IPS DF 6.9 (cell line): ENCODE measurements at regions not wholly inside any gene's neighbourhood (a gene's known extent, or its start where the extent isn't known, plus 50 kb on each side); places are given as distances from the start of the nearest gene placed in this dataset.

ENCODE experiments used
- DNase-seq: peaks from one replicate; pipeline ENCODE4 v3.0.0-alpha.2; 2013; ENCODE audit warnings: low read depth, low spot score
- H3K27ac ChIP-seq: one replicate; pipeline ENCODE4 v1.5.1; 2013; ENCODE audit warnings: low read length, control low read depth
- H3K27me3 ChIP-seq: 2 replicates; pipeline ENCODE4 v1.6.1; 2013; ENCODE audit warnings: mild to moderate bottlenecking, low read length; ENCODE audit not compliant: control insufficient read depth, insufficient read depth
- H3K36me3 ChIP-seq: 2 replicates; pipeline ENCODE4 v1.6.1; 2013; ENCODE audit warnings: low read length; ENCODE audit not compliant: control insufficient read depth, insufficient read depth
- H3K4me1 ChIP-seq: 2 replicates; pipeline ENCODE4 v1.6.1; 2013; ENCODE audit warnings: low read length; ENCODE audit not compliant: control insufficient read depth, insufficient read depth
- H3K4me3 ChIP-seq: 2 replicates; pipeline ENCODE4 v1.5.1; 2013; ENCODE audit warnings: mild to moderate bottlenecking, low read length
- H3K9me3 ChIP-seq: 2 replicates; pipeline ENCODE4 v1.6.1; 2013; ENCODE audit warnings: low read length, inconsistent platforms; ENCODE audit not compliant: control insufficient read depth, insufficient read depth
- WGBS: extraction: QIAGEN DNeasy Blood & Tissue Kit; methylation state at CpG from one replicate; pipeline ENCODE4 v1.1.7; 2013; ENCODE audit warnings: mixed read lengths, missing lambda C conversion rate; ENCODE audit not compliant: insufficient read length, insufficient coverage; 5-methylcytosine and 5-hydroxymethylcytosine counted together

DNA sequence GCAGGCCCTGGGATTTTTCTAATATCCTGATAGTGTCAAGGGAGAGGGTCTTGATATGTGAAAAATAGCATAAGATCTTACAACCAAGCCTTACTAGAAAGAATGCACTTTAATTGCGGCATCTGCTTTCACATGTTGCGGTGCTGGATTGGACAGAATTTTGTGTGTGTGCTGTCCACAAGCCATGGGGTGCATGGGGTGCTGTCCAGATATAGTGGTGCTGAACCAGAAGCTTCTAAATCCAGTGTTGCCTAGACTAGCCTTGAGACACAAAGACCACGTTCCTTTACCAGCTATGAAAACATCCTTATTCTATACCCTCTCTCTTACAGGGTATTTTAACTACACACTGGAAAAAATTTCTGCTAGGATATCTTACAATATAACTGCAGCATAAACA, 244.0 kb downstream of the TMEM114 start:
- Histone ChIP-seq H3K4me3 (no peak overlapping the region), H3K36me3 (no peaks in the 10 kb centered on the region), H3K4me1 (no peaks in the 10 kb centered on the region), H3K9me3 (no peaks in the 10 kb centered on the region; the same call in 1 of the 2 replicates), H3K27me3 (no peaks in the 10 kb centered on the region), H3K27ac (no peak overlapping the region)
- no peak for DNase-seq
- no CpG with 5 or more reads among the region's 3 CpGs for WGBS

DNA sequence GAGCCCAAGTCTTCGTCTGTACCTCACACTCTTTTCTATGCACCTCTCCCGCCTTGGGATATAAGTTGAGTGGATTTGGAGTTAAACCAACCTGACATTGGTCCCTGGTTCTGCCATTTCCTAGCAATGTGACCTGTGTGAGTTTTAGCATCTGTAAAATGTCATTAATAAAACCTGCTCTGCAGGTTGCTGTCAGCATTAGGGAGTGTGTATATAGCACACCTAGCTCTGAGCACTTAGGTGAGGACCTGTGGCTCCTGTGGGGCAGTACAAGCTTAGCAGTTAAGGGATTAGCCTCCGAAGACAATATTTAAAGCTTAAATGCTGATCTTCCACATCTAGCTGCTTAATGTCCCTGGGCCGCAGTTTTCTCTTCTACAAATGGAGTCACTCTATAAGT, 248.0 kb downstream of the TMEM114 start:
- H3K27ac ChIP-seq: no peak overlapping the region
- H3K4me3 ChIP-seq: no peak overlapping the region
- no peaks in the 10 kb centered on the region; the same call in 1 of the 2 replicates for H3K9me3 ChIP-seq
- no peaks in the 10 kb centered on the region for H3K36me3 ChIP-seq
- no peaks in the 10 kb centered on the region for H3K27me3 ChIP-seq
- WGBS: no CpG with 5 or more reads among the region's 4 CpGs
- H3K4me1 ChIP-seq: no peaks in the 10 kb centered on the region
- DNase-seq: no peak

DNA sequence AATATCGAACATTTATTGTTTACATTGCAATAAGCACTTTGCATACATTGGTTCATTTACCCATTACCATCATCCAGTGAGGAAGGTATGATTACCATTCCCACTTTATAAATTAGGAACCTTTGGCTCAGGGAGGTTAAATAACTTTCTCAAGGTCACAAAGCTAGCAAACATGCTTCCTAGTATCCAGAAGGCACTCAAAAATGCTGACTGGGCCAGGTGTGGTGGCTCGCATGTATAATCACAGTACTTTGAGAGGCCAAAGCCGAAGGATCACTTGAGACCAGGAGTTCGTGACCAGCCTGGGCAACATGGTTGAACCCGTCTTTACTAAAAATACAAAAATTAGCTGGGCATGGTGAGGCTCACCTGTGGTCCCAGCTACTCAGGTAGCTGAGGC, 259.6 kb downstream of the TMEM114 start:
- DNase-seq: no peak
- no peak overlapping the region for H3K27ac ChIP-seq

DNA sequence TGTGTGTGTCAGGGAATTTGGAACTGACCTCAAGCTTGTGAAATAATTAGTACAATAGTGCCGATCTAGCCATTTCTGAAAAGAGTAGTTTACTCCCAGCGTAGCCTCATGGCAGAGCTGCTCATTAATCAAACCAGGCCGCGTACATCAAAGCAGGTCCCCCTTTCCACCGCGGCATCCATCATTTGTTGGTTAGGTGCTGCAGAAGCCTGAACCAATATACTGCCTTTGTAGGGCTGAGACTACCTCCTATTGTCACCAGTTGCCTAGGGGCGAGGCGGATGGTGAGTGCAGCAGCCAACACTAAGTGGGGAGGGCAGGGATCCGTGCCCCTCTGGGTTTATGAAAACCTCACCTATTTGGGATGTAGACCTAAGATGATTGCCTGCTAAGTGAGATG, 264.1 kb downstream of the TMEM114 start:
- H3K4me1 ChIP-seq: no peaks in the 10 kb centered on the region
- H3K9me3 ChIP-seq: peaks cover 1% of the 10 kb centered on the region
- H3K27me3 ChIP-seq: no peaks in the 10 kb centered on the region
- no peak overlapping the region for H3K4me3 ChIP-seq
- DNase-seq: no peak
- no peaks in the 10 kb centered on the region for H3K36me3 ChIP-seq
- H3K27ac ChIP-seq: no peak overlapping the region
- WGBS: no CpG with 5 or more reads among the region's 9 CpGs

More for the DNA sequence above, 259.6 kb downstream of the TMEM114 start:
- Histone ChIP-seq H3K36me3 (no peaks in the 10 kb centered on the region), H3K9me3 (no peaks in the 10 kb centered on the region; the same call in 1 of the 2 replicates), H3K4me3 (no peak overlapping the region), H3K27me3 (no peaks in the 10 kb centered on the region), H3K4me1 (no peaks in the 10 kb centered on the region)
- whole genome bisulfite sequencing: no CpG with 5 or more reads among the region's 5 CpGs

- Histone ChIP-seq H3K9me3 (peaks cover 1% of the 10 kb centered on the region), H3K27ac (no peak overlapping the region), H3K36me3 (no peaks in the 10 kb centered on the region), H3K4me1 (no peaks in the 10 kb centered on the region), H3K27me3 (no peaks in the 10 kb centered on the region), H3K4me3 (no peak overlapping the region)
- WGBS: no CpG with 5 or more reads among the region's 2 CpGs
- DNase-seq: no peak
Measured at GRCh38 chr16:8323153-8323552, 267.2 kb downstream of the TMEM114 start.

- Histone ChIP-seq H3K27me3 (no peaks in the 10 kb centered on the region), H3K4me3 (no peak overlapping the region), H3K27ac (no peak overlapping the region), H3K9me3 (peaks cover 1% of the 10 kb centered on the region), H3K36me3 (no peaks in the 10 kb centered on the region), H3K4me1 (no peaks in the 10 kb centered on the region)
- no peak for DNase-seq
- WGBS: no CpG with 5 or more reads among the region's 5 CpGs
Measured at GRCh38 chr16:8320131-8320530, 270.2 kb downstream of the TMEM114 start.

DNA sequence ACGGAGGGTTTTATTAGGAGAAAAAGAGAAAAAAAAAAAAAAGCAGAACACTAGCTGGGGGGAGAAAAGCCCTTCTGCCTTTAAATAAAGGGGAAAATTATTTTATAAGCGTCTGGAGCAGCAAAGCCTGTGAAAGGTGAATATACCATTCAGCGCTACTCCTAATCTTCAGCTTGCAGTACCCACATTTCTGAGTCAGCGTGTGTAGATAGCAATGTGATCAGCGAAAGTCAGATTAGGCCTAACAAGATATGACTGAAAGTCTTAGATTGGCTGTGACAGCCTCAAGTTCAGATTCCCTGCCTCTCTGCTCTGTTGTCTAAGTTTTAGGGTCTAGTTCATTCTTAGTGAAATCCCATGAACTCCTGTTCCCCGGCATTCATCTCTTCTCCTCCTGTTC, 279.5 kb downstream of the TMEM114 start:
- no CpG with 5 or more reads among the region's 6 CpGs for WGBS
- Histone ChIP-seq H3K27ac (no peak overlapping the region), H3K27me3 (no peaks in the 10 kb centered on the region), H3K36me3 (no peaks in the 10 kb centered on the region), H3K4me3 (no peak overlapping the region), H3K4me1 (no peaks in the 10 kb centered on the region), H3K9me3 (no peaks in the 10 kb centered on the region)
- DNase-seq: no peak

- no CpG with 5 or more reads among the region's 6 CpGs for WGBS
- H3K9me3 ChIP-seq: no peaks in the 10 kb centered on the region
- no peaks in the 10 kb centered on the region for H3K27me3 ChIP-seq
- DNase-seq: no peak
- no peaks in the 10 kb centered on the region for H3K4me1 ChIP-seq
- H3K36me3 ChIP-seq: no peaks in the 10 kb centered on the region
- no peak overlapping the region for H3K4me3 ChIP-seq
- H3K27ac ChIP-seq: no peak overlapping the region
Measured at GRCh38 chr16:8310323-8310722, 280.0 kb downstream of the TMEM114 start.

DNA sequence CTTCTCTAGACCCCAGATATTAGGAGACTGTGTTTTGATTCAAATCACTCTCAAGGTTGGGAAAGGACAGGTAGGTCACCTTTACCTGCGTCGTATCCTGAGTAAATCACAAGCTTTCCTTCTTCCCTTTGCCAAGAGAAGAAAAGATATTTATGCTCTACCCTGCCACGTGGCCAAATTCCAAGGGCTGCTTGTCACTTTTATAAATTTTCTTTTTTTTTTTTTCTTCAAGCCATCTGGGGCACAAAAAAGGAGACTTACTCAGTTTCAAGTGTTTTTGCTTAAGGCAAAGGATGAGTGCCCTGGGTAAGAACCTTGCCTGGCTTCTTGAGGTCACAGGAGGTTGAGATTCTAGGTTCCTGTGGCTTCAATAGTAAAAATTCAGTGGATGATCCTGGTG, 285.1 kb downstream of the TMEM114 start:
- no peaks in the 10 kb centered on the region; the same call in 1 of the 2 replicates for H3K9me3 ChIP-seq
- no peak for DNase-seq
- H3K27ac ChIP-seq: no peak overlapping the region
- WGBS: no CpG with 5 or more reads among the region's 3 CpGs
- H3K4me1 ChIP-seq: no peaks in the 10 kb centered on the region
- H3K27me3 ChIP-seq: no peaks in the 10 kb centered on the region
- H3K4me3 ChIP-seq: no peak overlapping the region
- H3K36me3 ChIP-seq: no peaks in the 10 kb centered on the region

DNA sequence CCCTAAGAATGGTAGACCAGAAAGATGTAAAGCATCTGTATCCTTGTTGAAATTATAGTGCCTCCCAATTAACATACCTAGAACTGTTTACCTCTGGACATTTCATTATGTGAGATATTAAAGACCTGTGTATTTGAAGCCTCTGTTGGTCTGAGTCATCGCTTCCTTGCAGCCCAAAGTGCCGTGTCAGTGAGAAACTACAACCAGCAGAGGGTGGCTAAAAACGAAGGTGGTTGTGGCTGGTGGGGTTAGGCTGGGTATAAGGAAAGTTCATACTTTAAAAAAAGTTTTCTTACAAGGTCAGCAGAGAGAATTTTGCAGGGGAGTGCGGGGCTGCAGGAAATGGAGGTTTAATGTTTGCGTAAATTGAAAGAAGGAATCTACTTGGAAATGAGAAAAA, 290.7 kb downstream of the TMEM114 start:
- Histone ChIP-seq H3K4me3 (no peak overlapping the region), H3K4me1 (no peaks in the 10 kb centered on the region), H3K36me3 (no peaks in the 10 kb centered on the region), H3K27me3 (no peaks in the 10 kb centered on the region), H3K9me3 (no peaks in the 10 kb centered on the region; the same call in none of the 2 replicates), H3K27ac (no peak overlapping the region)
- no CpG with 5 or more reads among the region's 5 CpGs for WGBS
- DNase-seq: no peak

DNA sequence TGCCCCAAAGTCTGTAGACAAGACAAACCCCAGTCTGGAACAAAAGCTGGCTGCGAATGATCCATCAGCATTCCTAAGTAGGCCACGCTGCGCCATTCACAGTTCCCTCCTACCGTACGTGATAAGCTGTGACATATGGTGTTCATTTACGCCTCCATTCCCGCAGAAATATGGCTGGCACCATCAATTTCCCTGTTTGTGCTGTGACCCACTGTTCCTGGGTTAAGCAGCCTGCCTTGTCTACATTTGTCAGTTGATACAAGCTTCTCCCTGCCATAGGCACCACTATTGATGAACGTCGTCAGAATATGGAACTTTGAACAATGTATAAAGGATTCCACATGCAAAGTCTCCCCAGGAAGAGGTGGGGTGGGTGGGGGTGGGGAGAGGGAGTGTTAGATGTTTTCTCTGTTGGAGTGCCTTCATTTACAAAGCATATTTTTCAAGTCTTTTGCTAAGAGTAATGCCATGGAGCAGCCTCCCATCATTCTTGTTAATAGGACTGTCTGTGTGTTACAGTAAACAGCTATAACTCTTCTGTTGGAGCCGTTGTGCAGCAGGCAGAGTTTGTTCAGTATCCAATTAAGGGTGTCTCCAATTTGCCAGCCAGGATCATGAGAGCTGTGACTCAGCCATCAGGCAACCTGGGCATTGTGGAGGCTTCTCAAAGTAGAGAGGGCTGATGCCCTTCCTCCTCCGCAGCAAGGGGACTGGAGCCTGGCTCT, 294.6 kb downstream of the TMEM114 start:
- H3K9me3 ChIP-seq: no peaks in the 10 kb centered on the region; the same call in none of the 2 replicates
- no peaks in the 10 kb centered on the region for H3K4me1 ChIP-seq
- WGBS: no CpG with 5 or more reads among the region's 11 CpGs
- H3K27me3 ChIP-seq: no peaks in the 10 kb centered on the region
- no peak overlapping the region for H3K4me3 ChIP-seq
- no peak overlapping the region for H3K27ac ChIP-seq
- no peak for DNase-seq
- no peaks in the 10 kb centered on the region for H3K36me3 ChIP-seq
